GM13977 (cell line): ENCODE measurements at regions not wholly inside any gene's neighbourhood (a gene's known extent, or its start where the extent isn't known, plus 50 kb on each side); places are given as distances from the start of the nearest gene placed in this dataset.

Experiments
- DNase-seq: peaks from one replicate; pipeline ENCODE4 v3.0.0; 2012; ENCODE audit warnings: low spot score
- in situ Hi-C: fragments of 300-500 bp; cut with MboI; formaldehyde crosslinking; loops from one replicate; pipeline ENCODE4 v1.12.0; 2022; ENCODE audit warnings: low sequenced_read_pairs, low pct_unique_long_range_greater_than_20kb, mixed read lengths, inconsistent platforms; ENCODE audit not compliant: unreplicated experiment
- TF ChIP-seq, protein P1 (sequence below): IDR thresholded peaks from 2 replicates; pipeline ENCODE4 v1.5.1; 2012; ENCODE audit warnings: mild to moderate bottlenecking, control low read depth; ENCODE audit not compliant: insufficient read depth; ENCODE audit errors: extremely low read depth, missing control alignments

DNA sequence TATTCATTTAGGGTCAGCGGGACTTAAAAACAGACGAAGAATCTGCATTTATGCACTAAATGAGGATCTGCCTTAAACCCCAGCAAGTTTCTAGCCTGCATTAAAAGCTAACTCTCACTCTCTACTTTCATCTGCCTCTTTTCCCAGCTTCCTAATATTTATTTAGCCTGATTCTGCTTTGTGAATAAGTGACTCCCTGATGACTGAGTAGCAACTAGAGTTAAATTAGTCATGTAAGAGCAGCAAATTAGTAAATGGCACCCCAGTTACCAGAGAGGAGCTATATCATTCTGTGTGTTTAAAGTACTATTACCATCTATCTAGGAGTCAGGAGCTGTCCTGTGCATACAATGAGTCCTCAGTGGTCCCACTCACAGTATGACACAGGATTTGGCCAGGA, 391.0 kb upstream of the RORA start:
- in situ Hi-C loops = no loop called here
- DNase-seq = no peak
- TF ChIP-seq, protein P1, sequence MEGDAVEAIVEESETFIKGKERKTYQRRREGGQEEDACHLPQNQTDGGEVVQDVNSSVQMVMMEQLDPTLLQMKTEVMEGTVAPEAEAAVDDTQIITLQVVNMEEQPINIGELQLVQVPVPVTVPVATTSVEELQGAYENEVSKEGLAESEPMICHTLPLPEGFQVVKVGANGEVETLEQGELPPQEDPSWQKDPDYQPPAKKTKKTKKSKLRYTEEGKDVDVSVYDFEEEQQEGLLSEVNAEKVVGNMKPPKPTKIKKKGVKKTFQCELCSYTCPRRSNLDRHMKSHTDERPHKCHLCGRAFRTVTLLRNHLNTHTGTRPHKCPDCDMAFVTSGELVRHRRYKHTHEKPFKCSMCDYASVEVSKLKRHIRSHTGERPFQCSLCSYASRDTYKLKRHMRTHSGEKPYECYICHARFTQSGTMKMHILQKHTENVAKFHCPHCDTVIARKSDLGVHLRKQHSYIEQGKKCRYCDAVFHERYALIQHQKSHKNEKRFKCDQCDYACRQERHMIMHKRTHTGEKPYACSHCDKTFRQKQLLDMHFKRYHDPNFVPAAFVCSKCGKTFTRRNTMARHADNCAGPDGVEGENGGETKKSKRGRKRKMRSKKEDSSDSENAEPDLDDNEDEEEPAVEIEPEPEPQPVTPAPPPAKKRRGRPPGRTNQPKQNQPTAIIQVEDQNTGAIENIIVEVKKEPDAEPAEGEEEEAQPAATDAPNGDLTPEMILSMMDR = no peak

DNA sequence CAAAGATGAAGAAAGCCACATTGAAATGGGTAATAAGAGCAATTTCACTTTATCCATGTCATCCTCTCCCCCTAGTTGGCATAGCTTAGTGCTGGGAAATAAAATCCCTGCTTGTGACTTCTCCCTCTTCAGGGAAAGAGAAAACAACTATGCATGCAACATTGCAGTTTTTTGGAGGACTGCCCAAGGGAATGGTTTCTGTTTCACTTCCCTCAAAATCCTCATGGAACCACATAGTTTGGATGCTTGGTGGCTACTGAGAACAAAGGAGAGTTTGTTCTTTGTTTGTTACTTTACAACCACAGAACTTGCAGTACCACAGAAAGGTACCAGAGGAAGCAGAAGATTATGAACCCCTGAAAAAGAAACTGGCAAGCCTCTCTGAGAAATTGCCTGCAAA, 384.6 kb upstream of the RORA start:
- no peak for DNase-seq
- in situ Hi-C loops = no loop called here
- TF ChIP-seq, protein P1 = no peak

DNA sequence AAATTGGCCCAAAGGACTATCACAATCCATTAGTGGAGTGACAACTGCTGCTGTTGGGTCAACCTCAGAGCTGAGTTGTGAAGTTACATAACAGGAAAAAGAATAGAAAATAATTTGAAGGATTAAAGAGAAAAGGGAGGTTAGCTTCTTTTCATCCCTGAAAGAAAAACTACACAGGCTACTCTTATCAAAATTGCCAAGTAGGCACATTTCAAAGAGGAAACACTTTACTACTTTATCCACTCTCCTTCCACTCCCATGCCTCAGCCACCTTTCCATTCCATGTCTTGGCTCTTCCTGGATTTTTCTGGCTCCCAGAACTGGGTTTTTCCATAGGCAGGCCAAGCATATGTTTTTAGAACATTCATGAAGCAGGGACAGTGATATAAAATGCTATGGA, 384.0 kb upstream of the RORA start:
- DNase-seq = no peak
- in situ Hi-C loops = no loop called here
- TF ChIP-seq, protein P1 = no peak

- TF ChIP-seq, protein P1 = no peak
- no peak for DNase-seq
- in situ Hi-C loops = no loop called here
Measured at GRCh38 chr15:61612111-61612510, 383.0 kb upstream of the RORA start.

- TF ChIP-seq, protein P1 = no peak
- in situ Hi-C loops = no loop called here
- no peak for DNase-seq
Measured at GRCh38 chr15:61605343-61605742, 376.2 kb upstream of the RORA start.

DNA sequence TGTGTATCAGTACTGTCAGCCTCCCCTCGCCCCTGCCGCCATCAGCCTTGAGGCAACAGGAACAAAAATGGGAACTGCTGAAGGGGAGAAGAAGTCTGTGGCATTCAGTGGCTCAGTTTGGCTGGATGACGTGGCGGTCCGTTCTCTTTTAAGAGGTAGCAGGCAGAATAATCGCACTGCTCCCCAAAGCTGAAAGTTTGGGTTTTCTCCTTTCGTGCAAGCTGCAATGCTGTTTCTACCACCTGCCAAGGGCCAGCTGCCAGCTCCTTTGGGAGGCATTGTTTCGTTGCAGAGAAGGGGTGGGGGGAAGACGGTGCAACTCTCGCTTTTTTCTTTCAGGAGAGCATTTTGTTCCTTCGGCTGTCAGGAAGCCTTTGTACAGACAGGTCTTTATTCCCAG, 369.6 kb upstream of the RORA start:
- in situ Hi-C loops = no loop called here
- TF ChIP-seq, protein P1 = no peak
- no peak for DNase-seq

DNA sequence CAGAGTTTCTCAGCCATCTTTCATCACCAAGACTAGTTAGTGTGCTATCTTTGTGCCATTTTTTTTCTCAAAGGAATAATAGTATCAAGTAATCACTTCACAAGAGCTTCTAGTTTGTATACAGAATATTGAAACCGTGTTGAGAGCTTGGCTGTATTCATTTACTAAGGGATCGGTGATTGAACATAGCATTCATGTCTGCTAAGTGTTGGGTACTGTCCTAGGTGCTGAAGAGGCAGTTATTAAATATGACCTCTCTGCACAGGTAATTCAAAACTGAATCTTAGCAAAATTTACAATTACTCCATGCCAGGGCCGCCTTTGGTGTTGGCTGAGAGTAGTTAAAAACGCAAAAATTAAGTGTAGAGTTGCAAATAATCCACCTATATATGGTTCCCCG, 355.3 kb upstream of the RORA start:
- in situ Hi-C loops = no loop called here
- TF ChIP-seq, protein P1 = no peak
- no peak for DNase-seq
